WTC11 (cell line): ENCODE measurements at regions not wholly inside any gene's neighbourhood (a gene's known extent, or its start where the extent isn't known, plus 50 kb on each side); places are given as distances from the start of the nearest gene placed in this dataset.
"Not testable (repeated sequence)": the region's sequence is repeated elsewhere in the genome, so short reads cannot be mapped to it uniquely, and the experiment has no call there.

ENCODE experiments used
- CREB1 ChIP-seq: sonication (generic); formaldehyde crosslinking; IDR thresholded peaks from 2 replicates; pipeline ENCODE4 v1.8.0; 2023; ENCODE audit warnings: mild to moderate bottlenecking, missing genetic modification reagents
- GTF2I ChIP-seq: fragments of 250-450 bp; sonication (Bioruptor Pico); conservative IDR thresholded peaks from 2 replicates; pipeline ENCODE4 v1.4.0; 2021; ENCODE audit warnings: mild to moderate bottlenecking
- MYBL2 ChIP-seq: sonication (generic); formaldehyde crosslinking; IDR thresholded peaks from 2 replicates; pipeline ENCODE4 v1.8.1; 2023; ENCODE audit warnings: mild to moderate bottlenecking, moderate library complexity, missing genetic modification reagents
- SMAD3 ChIP-seq: sonication (generic); formaldehyde crosslinking; IDR thresholded peaks from 2 replicates; pipeline ENCODE4 v1.8.0; 2022; ENCODE audit warnings: missing genetic modification reagents, mild to moderate bottlenecking, borderline replicate concordance
- ZNF138 ChIP-seq: sonication (generic); formaldehyde crosslinking; conservative IDR thresholded peaks from 2 replicates; pipeline ENCODE4 v1.8.1; 2022; ENCODE audit warnings: mild to moderate bottlenecking, moderate library complexity, missing genetic modification reagents
- TF ChIP-seq, protein P1 (sequence below): fragments of 200-600 bp; IDR thresholded peaks from 2 replicates; pipeline ENCODE4 v1.8.0; 2022; ENCODE audit warnings: antibody characterized with exemption
- TF ChIP-seq, protein P2 (sequence below): sonication (generic); formaldehyde crosslinking; conservative IDR thresholded peaks from 2 replicates; pipeline ENCODE4 v1.8.1; 2022; ENCODE audit warnings: mild to moderate bottlenecking, missing genetic modification reagents
- TF ChIP-seq, protein P3 (sequence below): fragments of 250-450 bp; sonication (Bioruptor Pico); IDR thresholded peaks from 2 replicates; pipeline ENCODE4 v2.1.2; 2022; ENCODE audit warnings: mild to moderate bottlenecking, moderate library complexity
- TF ChIP-seq, protein P4 (sequence below): sonication (generic); formaldehyde crosslinking; IDR thresholded peaks from 2 replicates; pipeline ENCODE4 v1.8.1; 2023; ENCODE audit warnings: mild to moderate bottlenecking, missing genetic modification reagents, moderate library complexity

DNA sequence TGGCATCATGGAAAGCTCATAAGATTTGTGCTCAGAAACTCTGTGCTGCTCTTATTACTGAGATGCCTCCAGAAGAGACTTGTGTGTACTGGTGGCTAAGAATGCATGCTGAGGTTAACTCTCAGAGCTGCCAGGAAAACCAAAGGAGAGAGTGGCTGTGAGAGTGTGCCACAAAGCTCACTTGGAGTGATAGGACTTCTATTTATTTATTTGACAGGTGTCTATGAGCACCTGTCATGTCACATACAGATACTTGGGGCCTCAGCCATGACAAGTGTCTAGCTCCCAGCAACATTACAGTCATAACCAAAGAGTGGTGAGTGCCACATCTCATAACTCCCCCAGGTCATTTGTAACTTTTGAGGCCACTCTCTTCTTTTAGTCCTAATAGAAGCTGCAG, 72.2 kb upstream of the ZNG1B start:
- TF ChIP-seq, protein P1, sequence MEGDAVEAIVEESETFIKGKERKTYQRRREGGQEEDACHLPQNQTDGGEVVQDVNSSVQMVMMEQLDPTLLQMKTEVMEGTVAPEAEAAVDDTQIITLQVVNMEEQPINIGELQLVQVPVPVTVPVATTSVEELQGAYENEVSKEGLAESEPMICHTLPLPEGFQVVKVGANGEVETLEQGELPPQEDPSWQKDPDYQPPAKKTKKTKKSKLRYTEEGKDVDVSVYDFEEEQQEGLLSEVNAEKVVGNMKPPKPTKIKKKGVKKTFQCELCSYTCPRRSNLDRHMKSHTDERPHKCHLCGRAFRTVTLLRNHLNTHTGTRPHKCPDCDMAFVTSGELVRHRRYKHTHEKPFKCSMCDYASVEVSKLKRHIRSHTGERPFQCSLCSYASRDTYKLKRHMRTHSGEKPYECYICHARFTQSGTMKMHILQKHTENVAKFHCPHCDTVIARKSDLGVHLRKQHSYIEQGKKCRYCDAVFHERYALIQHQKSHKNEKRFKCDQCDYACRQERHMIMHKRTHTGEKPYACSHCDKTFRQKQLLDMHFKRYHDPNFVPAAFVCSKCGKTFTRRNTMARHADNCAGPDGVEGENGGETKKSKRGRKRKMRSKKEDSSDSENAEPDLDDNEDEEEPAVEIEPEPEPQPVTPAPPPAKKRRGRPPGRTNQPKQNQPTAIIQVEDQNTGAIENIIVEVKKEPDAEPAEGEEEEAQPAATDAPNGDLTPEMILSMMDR: not testable (repeated sequence)
- TF ChIP-seq, protein P2, sequence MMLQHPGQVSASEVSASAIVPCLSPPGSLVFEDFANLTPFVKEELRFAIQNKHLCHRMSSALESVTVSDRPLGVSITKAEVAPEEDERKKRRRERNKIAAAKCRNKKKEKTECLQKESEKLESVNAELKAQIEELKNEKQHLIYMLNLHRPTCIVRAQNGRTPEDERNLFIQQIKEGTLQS (CRISPR knock-in tag): not testable (repeated sequence)
- TF ChIP-seq, protein P3, sequence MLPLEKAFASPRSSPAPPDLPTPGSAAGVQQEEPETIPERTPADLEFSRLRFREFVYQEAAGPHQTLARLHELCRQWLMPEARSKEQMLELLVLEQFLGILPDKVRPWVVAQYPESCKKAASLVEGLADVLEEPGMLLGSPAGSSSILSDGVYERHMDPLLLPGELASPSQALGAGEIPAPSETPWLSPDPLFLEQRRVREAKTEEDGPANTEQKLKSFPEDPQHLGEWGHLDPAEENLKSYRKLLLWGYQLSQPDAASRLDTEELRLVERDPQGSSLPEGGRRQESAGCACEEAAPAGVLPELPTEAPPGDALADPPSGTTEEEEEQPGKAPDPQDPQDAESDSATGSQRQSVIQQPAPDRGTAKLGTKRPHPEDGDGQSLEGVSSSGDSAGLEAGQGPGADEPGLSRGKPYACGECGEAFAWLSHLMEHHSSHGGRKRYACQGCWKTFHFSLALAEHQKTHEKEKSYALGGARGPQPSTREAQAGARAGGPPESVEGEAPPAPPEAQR (CRISPR knock-in tag): not testable (repeated sequence)
- not testable (repeated sequence) for TF ChIP-seq ZNF138 (CRISPR knock-in tag); SMAD3 (CRISPR knock-in tag); GTF2I; MYBL2 (CRISPR knock-in tag); CREB1 (CRISPR knock-in tag)
- TF ChIP-seq, protein P4, sequence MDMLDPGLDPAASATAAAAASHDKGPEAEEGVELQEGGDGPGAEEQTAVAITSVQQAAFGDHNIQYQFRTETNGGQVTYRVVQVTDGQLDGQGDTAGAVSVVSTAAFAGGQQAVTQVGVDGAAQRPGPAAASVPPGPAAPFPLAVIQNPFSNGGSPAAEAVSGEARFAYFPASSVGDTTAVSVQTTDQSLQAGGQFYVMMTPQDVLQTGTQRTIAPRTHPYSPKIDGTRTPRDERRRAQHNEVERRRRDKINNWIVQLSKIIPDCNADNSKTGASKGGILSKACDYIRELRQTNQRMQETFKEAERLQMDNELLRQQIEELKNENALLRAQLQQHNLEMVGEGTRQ (CRISPR knock-in tag): not testable (repeated sequence)
